ENCODE measurements at regions not wholly inside any gene's neighbourhood (a gene's known extent, or its start where the extent isn't known, plus 50 kb on each side); places are given as distances from the start of the nearest gene placed in this dataset.

GRCh38 chr7:46264646-46265045, 343.6 kb upstream of the IGFBP3 start:
- TF ChIP-seq, protein P1, sequence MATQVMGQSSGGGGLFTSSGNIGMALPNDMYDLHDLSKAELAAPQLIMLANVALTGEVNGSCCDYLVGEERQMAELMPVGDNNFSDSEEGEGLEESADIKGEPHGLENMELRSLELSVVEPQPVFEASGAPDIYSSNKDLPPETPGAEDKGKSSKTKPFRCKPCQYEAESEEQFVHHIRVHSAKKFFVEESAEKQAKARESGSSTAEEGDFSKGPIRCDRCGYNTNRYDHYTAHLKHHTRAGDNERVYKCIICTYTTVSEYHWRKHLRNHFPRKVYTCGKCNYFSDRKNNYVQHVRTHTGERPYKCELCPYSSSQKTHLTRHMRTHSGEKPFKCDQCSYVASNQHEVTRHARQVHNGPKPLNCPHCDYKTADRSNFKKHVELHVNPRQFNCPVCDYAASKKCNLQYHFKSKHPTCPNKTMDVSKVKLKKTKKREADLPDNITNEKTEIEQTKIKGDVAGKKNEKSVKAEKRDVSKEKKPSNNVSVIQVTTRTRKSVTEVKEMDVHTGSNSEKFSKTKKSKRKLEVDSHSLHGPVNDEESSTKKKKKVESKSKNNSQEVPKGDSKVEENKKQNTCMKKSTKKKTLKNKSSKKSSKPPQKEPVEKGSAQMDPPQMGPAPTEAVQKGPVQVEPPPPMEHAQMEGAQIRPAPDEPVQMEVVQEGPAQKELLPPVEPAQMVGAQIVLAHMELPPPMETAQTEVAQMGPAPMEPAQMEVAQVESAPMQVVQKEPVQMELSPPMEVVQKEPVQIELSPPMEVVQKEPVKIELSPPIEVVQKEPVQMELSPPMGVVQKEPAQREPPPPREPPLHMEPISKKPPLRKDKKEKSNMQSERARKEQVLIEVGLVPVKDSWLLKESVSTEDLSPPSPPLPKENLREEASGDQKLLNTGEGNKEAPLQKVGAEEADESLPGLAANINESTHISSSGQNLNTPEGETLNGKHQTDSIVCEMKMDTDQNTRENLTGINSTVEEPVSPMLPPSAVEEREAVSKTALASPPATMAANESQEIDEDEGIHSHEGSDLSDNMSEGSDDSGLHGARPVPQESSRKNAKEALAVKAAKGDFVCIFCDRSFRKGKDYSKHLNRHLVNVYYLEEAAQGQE (IDR thresholded peaks at IDR 0.05; ENCODE audit: insufficient read depth in 1 of 2, low read depth in 2 of 2, low read length in 2 of 2): no peak
- no peak for TF ChIP-seq SIN3A (IDR thresholded peaks at IDR 0.05; ENCODE audit: borderline replicate concordance, insufficient read depth, low read length)
- no peak for TF ChIP-seq TAF1 (IDR thresholded peaks at IDR 0.05; ENCODE audit: borderline replicate concordance, insufficient read depth, low read length)
